SJSA1 (cell line): ENCODE measurements at regions not wholly inside any gene's neighbourhood (a gene's known extent, or its start where the extent isn't known, plus 50 kb on each side); places are given as distances from the start of the nearest gene placed in this dataset.

Experiments
- DNase-seq, 2 experiments: peaks; one replicate each; pipeline ENCODE4 v3.0.0-alpha.2; 2015 to 2020; ENCODE audit warnings: low spot score in 2 of 2, low read depth in 1 of 2
- H3K27ac ChIP-seq: fragments of 250-450 bp; sonication (Bioruptor Pico); 2 replicates; pipeline ENCODE4 v1.5.1; 2020; ENCODE audit warnings: mild to moderate bottlenecking, moderate library complexity
- H3K27me3 ChIP-seq: fragments of 250-450 bp; sonication (Bioruptor Pico); replicated peaks from 2 replicates; pipeline ENCODE4 v1.5.1; 2020; ENCODE audit warnings: mild to moderate bottlenecking, moderate library complexity
- H3K36me3 ChIP-seq: fragments of 250-450 bp; sonication (Bioruptor Pico); 2 replicates; pipeline ENCODE4 v1.5.1; 2020; ENCODE audit warnings: mild to moderate bottlenecking
- H3K4me1 ChIP-seq: fragments of 250-450 bp; sonication (Bioruptor Pico); replicated peaks from 2 replicates; pipeline ENCODE4 v1.6.1; 2021; ENCODE audit warnings: mild to moderate bottlenecking
- H3K4me3 ChIP-seq: fragments of 250-450 bp; sonication (Bioruptor Pico); 2 replicates; pipeline ENCODE4 v1.5.1; 2020; ENCODE audit warnings: mild to moderate bottlenecking
- H3K9me3 ChIP-seq: fragments of 250-450 bp; sonication (Bioruptor Pico); replicated peaks from 2 replicates; pipeline ENCODE4 v1.5.1; 2020; ENCODE audit warnings: mild to moderate bottlenecking

GRCh38 chr18:33851546-33852078, 273.6 kb downstream of the ASXL3 start:
- DNase-seq = no peak
- no peaks in the 10 kb centered on the region for H3K36me3 ChIP-seq
- H3K27ac ChIP-seq = no peak overlapping the region
- no peaks in the 10 kb centered on the region for H3K27me3 ChIP-seq
- no peaks in the 10 kb centered on the region for H3K9me3 ChIP-seq
- no peak overlapping the region for H3K4me3 ChIP-seq
- H3K4me1 ChIP-seq = no peaks in the 10 kb centered on the region

- Histone ChIP-seq H3K9me3 (no peaks in the 10 kb centered on the region), H3K27me3 (no peaks in the 10 kb centered on the region), H3K36me3 (no peaks in the 10 kb centered on the region), H3K4me3 (no peak overlapping the region), H3K27ac (no peak overlapping the region), H3K4me1 (no peaks in the 10 kb centered on the region)
- DNase-seq = no peak
Measured at GRCh38 chr18:33849731-33850130, 271.7 kb downstream of the ASXL3 start.

DNA sequence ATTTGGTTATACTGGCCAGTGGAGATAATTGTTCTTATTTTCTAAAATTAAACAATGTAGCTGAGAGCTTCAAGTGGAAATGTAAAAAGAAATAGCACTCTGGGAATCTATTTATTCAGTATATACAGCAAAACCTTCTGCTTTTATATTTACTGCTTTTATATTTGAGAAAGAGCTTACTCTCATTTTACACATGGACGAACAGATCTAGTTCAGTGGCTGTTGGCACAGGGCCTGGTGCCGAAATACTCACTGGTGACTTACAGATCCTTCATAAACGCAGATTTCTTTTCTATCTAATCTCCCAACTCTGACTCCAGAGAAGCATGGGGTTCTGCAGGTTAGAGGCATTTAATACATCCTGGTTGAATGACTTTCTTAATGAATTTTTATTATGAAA, 266.2 kb downstream of the ASXL3 start:
- H3K27me3 ChIP-seq = no peaks in the 10 kb centered on the region
- no peaks in the 10 kb centered on the region for H3K9me3 ChIP-seq
- no peak for DNase-seq
- no peak overlapping the region for H3K27ac ChIP-seq
- H3K36me3 ChIP-seq = no peaks in the 10 kb centered on the region
- H3K4me3 ChIP-seq = no peak overlapping the region
- H3K4me1 ChIP-seq = no peaks in the 10 kb centered on the region

- Histone ChIP-seq H3K4me1 (no peaks in the 10 kb centered on the region), H3K9me3 (no peaks in the 10 kb centered on the region), H3K36me3 (no peaks in the 10 kb centered on the region), H3K27ac (no peak overlapping the region), H3K27me3 (no peaks in the 10 kb centered on the region), H3K4me3 (no peak overlapping the region)
- no peak for DNase-seq
Measured at GRCh38 chr18:33841221-33841967, 263.4 kb downstream of the ASXL3 start.

- H3K9me3 ChIP-seq = no peaks in the 10 kb centered on the region
- H3K4me3 ChIP-seq = no peak overlapping the region
- no peaks in the 10 kb centered on the region for H3K36me3 ChIP-seq
- no peak for DNase-seq
- H3K4me1 ChIP-seq = no peaks in the 10 kb centered on the region
- no peak overlapping the region for H3K27ac ChIP-seq
- H3K27me3 ChIP-seq = no peaks in the 10 kb centered on the region
Measured at GRCh38 chr18:33840212-33840593, 262.2 kb downstream of the ASXL3 start.

GRCh38 chr18:33839452-33840211, 261.6 kb downstream of the ASXL3 start:
- no peaks in the 10 kb centered on the region for H3K36me3 ChIP-seq
- H3K4me1 ChIP-seq = no peaks in the 10 kb centered on the region
- DNase-seq = peak in 1 of 2 experiments; percentile 20
- no peaks in the 10 kb centered on the region for H3K27me3 ChIP-seq
- no peaks in the 10 kb centered on the region for H3K9me3 ChIP-seq
- H3K4me3 ChIP-seq = no peak overlapping the region
- H3K27ac ChIP-seq = no peak overlapping the region

GRCh38 chr18:33838054-33838453, 260.0 kb downstream of the ASXL3 start:
- DNase-seq = no peak
- Histone ChIP-seq H3K36me3 (no peaks in the 10 kb centered on the region), H3K4me3 (no peak overlapping the region), H3K4me1 (no peaks in the 10 kb centered on the region), H3K27me3 (no peaks in the 10 kb centered on the region), H3K27ac (no peak overlapping the region), H3K9me3 (no peaks in the 10 kb centered on the region; the same call in 1 of the 2 replicates)

GRCh38 chr18:33837191-33837590, 259.2 kb downstream of the ASXL3 start:
- no peaks in the 10 kb centered on the region for H3K36me3 ChIP-seq
- no peak for DNase-seq
- H3K4me3 ChIP-seq = no peak overlapping the region
- no peaks in the 10 kb centered on the region for H3K27me3 ChIP-seq
- no peak overlapping the region for H3K27ac ChIP-seq
- no peaks in the 10 kb centered on the region; the same call in 1 of the 2 replicates for H3K9me3 ChIP-seq
- H3K4me1 ChIP-seq = no peaks in the 10 kb centered on the region

- no peak for DNase-seq
- Histone ChIP-seq H3K9me3 (no peaks in the 10 kb centered on the region; the same call in 1 of the 2 replicates), H3K27ac (no peak overlapping the region), H3K4me1 (no peaks in the 10 kb centered on the region), H3K36me3 (no peaks in the 10 kb centered on the region), H3K27me3 (no peaks in the 10 kb centered on the region), H3K4me3 (no peak overlapping the region)
Measured at GRCh38 chr18:33836564-33836963, 258.5 kb downstream of the ASXL3 start.

GRCh38 chr18:33835419-33835818, 257.4 kb downstream of the ASXL3 start:
- H3K27ac ChIP-seq = no peak overlapping the region
- no peaks in the 10 kb centered on the region for H3K4me1 ChIP-seq
- no peak overlapping the region for H3K4me3 ChIP-seq
- no peak for DNase-seq
- H3K9me3 ChIP-seq = no peaks in the 10 kb centered on the region; the same call in 1 of the 2 replicates
- H3K36me3 ChIP-seq = no peaks in the 10 kb centered on the region
- H3K27me3 ChIP-seq = no peaks in the 10 kb centered on the region

DNA sequence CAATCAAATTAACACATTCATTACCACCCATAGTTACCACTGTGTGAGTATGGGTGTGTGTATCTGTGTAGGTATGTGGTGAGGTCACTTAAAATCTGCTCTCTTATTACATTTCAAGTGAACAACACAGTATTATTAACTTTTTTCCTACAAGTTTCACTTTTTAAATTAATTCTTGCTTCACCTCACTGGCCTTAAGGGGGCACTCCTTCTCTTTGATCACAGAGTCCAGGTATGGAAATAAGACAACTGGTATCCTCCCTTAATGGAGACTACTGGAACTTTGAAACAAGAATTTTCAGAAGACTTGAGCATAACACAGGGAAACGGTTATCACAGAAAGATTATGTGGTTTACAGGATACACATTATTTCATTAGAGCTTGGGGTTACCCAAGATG, 255.8 kb downstream of the ASXL3 start:
- H3K4me3 ChIP-seq = no peak overlapping the region
- H3K36me3 ChIP-seq = no peaks in the 10 kb centered on the region
- H3K4me1 ChIP-seq = no peaks in the 10 kb centered on the region
- H3K27me3 ChIP-seq = no peaks in the 10 kb centered on the region
- DNase-seq = no peak
- no peak overlapping the region for H3K27ac ChIP-seq
- H3K9me3 ChIP-seq = no peaks in the 10 kb centered on the region; the same call in 1 of the 2 replicates

GRCh38 chr18:33831424-33831823, 253.4 kb downstream of the ASXL3 start:
- no peaks in the 10 kb centered on the region for H3K27me3 ChIP-seq
- no peaks in the 10 kb centered on the region for H3K36me3 ChIP-seq
- DNase-seq = no peak
- H3K27ac ChIP-seq = no peak overlapping the region
- H3K4me1 ChIP-seq = no peaks in the 10 kb centered on the region
- H3K4me3 ChIP-seq = no peak overlapping the region
- H3K9me3 ChIP-seq = no peaks in the 10 kb centered on the region; the same call in 1 of the 2 replicates

DNA sequence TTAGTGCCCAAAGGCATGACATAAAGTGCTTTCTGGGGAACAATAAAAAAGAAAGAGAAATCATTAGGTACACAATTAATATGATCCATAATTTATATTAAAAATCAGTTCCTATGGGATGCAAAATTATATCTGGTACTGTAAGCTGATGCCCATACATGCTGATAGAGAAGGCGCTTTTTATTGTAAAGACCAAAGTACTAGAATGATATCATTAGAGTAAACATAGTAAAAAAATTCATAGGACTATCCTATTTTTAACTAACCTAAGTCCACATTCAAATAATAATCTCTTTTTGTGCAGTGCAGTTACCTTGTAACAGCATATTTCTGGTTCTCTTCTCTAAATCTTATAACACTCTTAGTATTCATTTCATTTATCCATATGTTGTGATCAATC, 252.2 kb downstream of the ASXL3 start:
- no peaks in the 10 kb centered on the region for H3K4me1 ChIP-seq
- H3K9me3 ChIP-seq = no peaks in the 10 kb centered on the region; the same call in 1 of the 2 replicates
- H3K4me3 ChIP-seq = no peak overlapping the region
- H3K36me3 ChIP-seq = no peaks in the 10 kb centered on the region
- no peaks in the 10 kb centered on the region for H3K27me3 ChIP-seq
- no peak for DNase-seq
- H3K27ac ChIP-seq = no peak overlapping the region

DNA sequence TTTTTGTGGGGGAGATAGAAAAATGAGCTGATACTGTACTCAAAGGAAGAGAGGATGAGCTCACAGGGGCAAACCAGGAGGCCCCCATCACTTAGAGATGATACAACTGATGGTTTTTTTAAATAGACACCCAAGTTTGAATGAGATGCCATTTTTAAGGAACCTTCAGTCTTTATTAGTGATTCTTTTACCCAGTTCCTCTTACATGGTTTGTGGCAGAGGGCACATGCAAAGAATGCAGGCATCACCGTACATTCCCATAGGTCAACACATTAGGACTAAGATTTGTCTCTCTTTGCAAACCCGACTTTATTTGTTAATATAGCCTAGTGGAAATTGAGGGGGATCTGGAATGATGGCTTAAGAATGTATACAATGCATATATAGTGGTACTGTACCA, 250.9 kb downstream of the ASXL3 start:
- DNase-seq = no peak
- no peaks in the 10 kb centered on the region for H3K36me3 ChIP-seq
- no peaks in the 10 kb centered on the region for H3K27me3 ChIP-seq
- no peaks in the 10 kb centered on the region for H3K9me3 ChIP-seq
- H3K4me3 ChIP-seq = no peak overlapping the region
- H3K4me1 ChIP-seq = no peaks in the 10 kb centered on the region
- H3K27ac ChIP-seq = no peak overlapping the region
